ENCODE measurements at regions not wholly inside any gene's neighbourhood (a gene's known extent, or its start where the extent isn't known, plus 50 kb on each side); places are given as distances from the start of the nearest gene placed in this dataset.

- H3K27me3 Mint-ChIP-seq (ENCODE audit: low read depth): peaks cover 3% of the 10 kb centered on the region
- intact Hi-C loops (cut with micrococcal nuclease): no loop called here
- H3K4me3 Mint-ChIP-seq (ENCODE audit: low read depth): no peak overlapping the region
- H3K36me3 Mint-ChIP-seq (ENCODE audit: low read depth): no peaks in the 10 kb centered on the region
- H3K27ac Mint-ChIP-seq: no peak overlapping the region
- no peak for DNase-seq (ENCODE audit: low spot score)
- H3K9me3 Mint-ChIP-seq: no peaks in the 10 kb centered on the region
- no peaks in the 10 kb centered on the region for H3K4me1 Mint-ChIP-seq (ENCODE audit: low read depth)
Measured at GRCh38 chr16:80164966-80165550, 375.7 kb upstream of the DYNLRB2 start.

GRCh38 chr16:80163339-80163738, 377.5 kb upstream of the DYNLRB2 start:
- no peaks in the 10 kb centered on the region for H3K36me3 Mint-ChIP-seq (ENCODE audit: low read depth)
- no peak overlapping the region for H3K4me3 Mint-ChIP-seq (ENCODE audit: low read depth)
- peaks cover 3% of the 10 kb centered on the region for H3K27me3 Mint-ChIP-seq (ENCODE audit: low read depth)
- no peaks in the 10 kb centered on the region for H3K9me3 Mint-ChIP-seq
- intact Hi-C loops (cut with micrococcal nuclease): no loop called here
- H3K27ac Mint-ChIP-seq: no peak overlapping the region
- H3K4me1 Mint-ChIP-seq (ENCODE audit: low read depth): no peaks in the 10 kb centered on the region
- no peak for DNase-seq (ENCODE audit: low spot score)

- intact Hi-C loops (cut with micrococcal nuclease): no loop called here
- no peak overlapping the region for H3K27ac Mint-ChIP-seq
Measured at GRCh38 chr16:80161799-80162739, 378.7 kb upstream of the DYNLRB2 start.

GRCh38 chr16:80158766-80159165, 382.0 kb upstream of the DYNLRB2 start:
- Mint-ChIP-seq H3K9me3 (no peaks in the 10 kb centered on the region), H3K27ac (no peak overlapping the region)
- intact Hi-C loops (cut with micrococcal nuclease): no loop called here

More at GRCh38 chr16:80161799-80162739, 378.7 kb upstream of the DYNLRB2 start:
- Mint-ChIP-seq H3K4me3 (ENCODE audit: low read depth) (no peak overlapping the region), H3K9me3 (no peaks in the 10 kb centered on the region), H3K4me1 (ENCODE audit: low read depth) (no peaks in the 10 kb centered on the region), H3K36me3 (ENCODE audit: low read depth) (no peaks in the 10 kb centered on the region), H3K27me3 (ENCODE audit: low read depth) (peaks cover 3% of the 10 kb centered on the region)
- DNase-seq (ENCODE audit: low spot score): no peak

GRCh38 chr16:80151722-80152111, 389.1 kb upstream of the DYNLRB2 start:
- Mint-ChIP-seq H3K4me3 (ENCODE audit: low read depth) (no peak overlapping the region), H3K27me3 (ENCODE audit: low read depth) (peaks cover 1% of the 10 kb centered on the region), H3K36me3 (ENCODE audit: low read depth) (no peaks in the 10 kb centered on the region), H3K4me1 (ENCODE audit: low read depth) (no peaks in the 10 kb centered on the region), H3K9me3 (no peaks in the 10 kb centered on the region), H3K27ac (no peak overlapping the region)
- intact Hi-C loops (cut with micrococcal nuclease): no loop called here
- DNase-seq (ENCODE audit: low spot score): no peak

More at GRCh38 chr16:80158766-80159165, 382.0 kb upstream of the DYNLRB2 start:
- H3K27me3 Mint-ChIP-seq (ENCODE audit: low read depth): no peaks in the 10 kb centered on the region
- no peak overlapping the region for H3K4me3 Mint-ChIP-seq (ENCODE audit: low read depth)
- DNase-seq (ENCODE audit: low spot score): no peak
- no peaks in the 10 kb centered on the region for H3K36me3 Mint-ChIP-seq (ENCODE audit: low read depth)
- no peaks in the 10 kb centered on the region for H3K4me1 Mint-ChIP-seq (ENCODE audit: low read depth)

GRCh38 chr16:80150978-80151721, 389.6 kb upstream of the DYNLRB2 start:
- Mint-ChIP-seq H3K9me3 (no peaks in the 10 kb centered on the region), H3K27ac (no peak overlapping the region), H3K36me3 (ENCODE audit: low read depth) (no peaks in the 10 kb centered on the region), H3K4me3 (ENCODE audit: low read depth) (no peak overlapping the region), H3K4me1 (ENCODE audit: low read depth) (no peaks in the 10 kb centered on the region), H3K27me3 (ENCODE audit: low read depth) (peaks cover 1% of the 10 kb centered on the region)
- DNase-seq (ENCODE audit: low spot score): no peak
- intact Hi-C loops (cut with micrococcal nuclease): no loop called here

- H3K9me3 Mint-ChIP-seq: no peaks in the 10 kb centered on the region
- no peak overlapping the region for H3K4me3 Mint-ChIP-seq (ENCODE audit: low read depth)
- H3K27me3 Mint-ChIP-seq (ENCODE audit: low read depth): peaks cover 1% of the 10 kb centered on the region
- no peak overlapping the region for H3K27ac Mint-ChIP-seq
- intact Hi-C loops (cut with micrococcal nuclease): no loop called here
- H3K4me1 Mint-ChIP-seq (ENCODE audit: low read depth): no peaks in the 10 kb centered on the region
- no peak for DNase-seq (ENCODE audit: low spot score)
- no peaks in the 10 kb centered on the region for H3K36me3 Mint-ChIP-seq (ENCODE audit: low read depth)
Measured at GRCh38 chr16:80148826-80149225, 392.0 kb upstream of the DYNLRB2 start.

- peaks cover 1% of the 10 kb centered on the region for H3K27me3 Mint-ChIP-seq (ENCODE audit: low read depth)
- no peak overlapping the region for H3K4me3 Mint-ChIP-seq (ENCODE audit: low read depth)
- no peak for DNase-seq (ENCODE audit: low spot score)
- H3K36me3 Mint-ChIP-seq (ENCODE audit: low read depth): no peaks in the 10 kb centered on the region
- no peaks in the 10 kb centered on the region for H3K9me3 Mint-ChIP-seq
- no peak overlapping the region for H3K27ac Mint-ChIP-seq
- no peaks in the 10 kb centered on the region for H3K4me1 Mint-ChIP-seq (ENCODE audit: low read depth)
- intact Hi-C loops (cut with micrococcal nuclease): no loop called here
Measured at GRCh38 chr16:80147026-80147655, 393.7 kb upstream of the DYNLRB2 start.

- Mint-ChIP-seq H3K36me3 (ENCODE audit: low read depth) (no peaks in the 10 kb centered on the region), H3K27ac (no peak overlapping the region), H3K4me1 (ENCODE audit: low read depth) (no peaks in the 10 kb centered on the region), H3K27me3 (ENCODE audit: low read depth) (no peaks in the 10 kb centered on the region), H3K4me3 (ENCODE audit: low read depth) (no peak overlapping the region), H3K9me3 (peaks cover 4% of the 10 kb centered on the region)
- intact Hi-C loops (cut with micrococcal nuclease): no loop called here
- DNase-seq (ENCODE audit: low spot score): no peak
Measured at GRCh38 chr16:80144191-80144590, 396.6 kb upstream of the DYNLRB2 start.

GRCh38 chr16:80142940-80143339, 397.9 kb upstream of the DYNLRB2 start:
- Mint-ChIP-seq H3K9me3 (peaks cover 4% of the 10 kb centered on the region), H3K4me3 (ENCODE audit: low read depth) (no peak overlapping the region), H3K36me3 (ENCODE audit: low read depth) (no peaks in the 10 kb centered on the region), H3K4me1 (ENCODE audit: low read depth) (no peaks in the 10 kb centered on the region), H3K27me3 (ENCODE audit: low read depth) (no peaks in the 10 kb centered on the region), H3K27ac (no peak overlapping the region)
- intact Hi-C loops (cut with micrococcal nuclease): no loop called here
- no peak for DNase-seq (ENCODE audit: low spot score)

- H3K4me3 Mint-ChIP-seq (ENCODE audit: low read depth): no peak overlapping the region
- DNase-seq (ENCODE audit: low spot score): no peak
- H3K27ac Mint-ChIP-seq: no peak overlapping the region
- H3K36me3 Mint-ChIP-seq (ENCODE audit: low read depth): no peaks in the 10 kb centered on the region
- peaks cover 4% of the 10 kb centered on the region for H3K9me3 Mint-ChIP-seq
- no peaks in the 10 kb centered on the region for H3K27me3 Mint-ChIP-seq (ENCODE audit: low read depth)
- no peaks in the 10 kb centered on the region for H3K4me1 Mint-ChIP-seq (ENCODE audit: low read depth)
- intact Hi-C loops (cut with micrococcal nuclease): no loop called here
Measured at GRCh38 chr16:80142281-80142680, 398.5 kb upstream of the DYNLRB2 start.

GRCh38 chr16:80129791-80130190, 411.0 kb upstream of the DYNLRB2 start:
- no peak for DNase-seq (ENCODE audit: low spot score)
- no peaks in the 10 kb centered on the region for H3K9me3 Mint-ChIP-seq
- H3K4me3 Mint-ChIP-seq (ENCODE audit: low read depth): no peak overlapping the region
- no peaks in the 10 kb centered on the region for H3K4me1 Mint-ChIP-seq (ENCODE audit: low read depth)
- no peaks in the 10 kb centered on the region for H3K27me3 Mint-ChIP-seq (ENCODE audit: low read depth)
- intact Hi-C loops (cut with micrococcal nuclease): no loop called here
- H3K36me3 Mint-ChIP-seq (ENCODE audit: low read depth): no peaks in the 10 kb centered on the region
- H3K27ac Mint-ChIP-seq: no peak overlapping the region

Data from activated T-helper 2 cell treated with anti-CD3 and anti-CD28 coated beads, Interferon-gamma antibody, Interleukin-2, Interleukin-4, amounts not matched to agents 10 μg/mL and 5 μg/mL and 100 μg/mL, durations not matched to agents 14 hours and 24 hours and 36 hours (primary cell).